Activated CD8-positive, alpha-beta T cell treated with anti-CD3 and anti-CD28 coated beads for 36 hours (primary cell): ENCODE measurements at regions not wholly inside any gene's neighbourhood (a gene's known extent, or its start where the extent isn't known, plus 50 kb on each side); places are given as distances from the start of the nearest gene placed in this dataset.
"Not testable (repeated sequence)": the region's sequence is repeated elsewhere in the genome, so short reads cannot be mapped to it uniquely, and the experiment has no call there.

ENCODE experiments used
- ATAC-seq: fragments of 200-7000 bp; cut with Tn5 transposase; one replicate; pipeline ENCODE4 v1.10.0; 2021; ENCODE audit warnings: mild to moderate bottlenecking, moderate library complexity
- CTCF ChIA-PET: fragments of 350-600 bp; sonication (Branson Sonifier 250); formaldehyde crosslinking; loops from one replicate; lab custom pipeline; 2021; ENCODE audit warnings: antibody characterized with exemption; lab: Charles Lee
- POLR2A ChIA-PET: fragments of 350-600 bp; sonication (Branson Sonifier 250); formaldehyde crosslinking; loops from one replicate; lab custom pipeline; 2021; ENCODE audit warnings: antibody characterized with exemption; lab: Charles Lee
- DNase-seq: peaks from one replicate; pipeline ENCODE4 v3.0.0-alpha.2; 2020
- H3K27ac Mint-ChIP-seq: one replicate; pipeline ENCODE4 v1.8.0; 2021; ENCODE audit warnings: mild to moderate bottlenecking, mixed read lengths
- H3K27me3 Mint-ChIP-seq: one replicate; pipeline ENCODE4 v1.8.0; 2021; ENCODE audit warnings: mixed read lengths
- H3K36me3 Mint-ChIP-seq: one replicate; pipeline ENCODE4 v1.8.0; 2021; ENCODE audit warnings: low read depth, mixed read lengths
- H3K4me1 Mint-ChIP-seq: one replicate; pipeline ENCODE4 v1.8.0; 2021; ENCODE audit warnings: low read depth, mixed read lengths
- H3K4me3 Mint-ChIP-seq: one replicate; pipeline ENCODE4 v1.8.0; 2021; ENCODE audit warnings: mild to moderate bottlenecking, moderate library complexity, mixed read lengths
- H3K9me3 Mint-ChIP-seq: one replicate; pipeline ENCODE4 v1.8.0; 2021; ENCODE audit warnings: mixed read lengths
- intact Hi-C: fragments of 100-400 bp; cut with micrococcal nuclease; formaldehyde crosslinking; loops from one replicate; pipeline ENCODE4 v1.10.0; 2022
- TF ChIP-seq, protein P1 (sequence below): fragments of 200-600 bp; IDR thresholded peaks from one replicate; pipeline ENCODE4 v1.8.0; 2022; ENCODE audit warnings: antibody characterized with exemption, mild to moderate bottlenecking

DNA sequence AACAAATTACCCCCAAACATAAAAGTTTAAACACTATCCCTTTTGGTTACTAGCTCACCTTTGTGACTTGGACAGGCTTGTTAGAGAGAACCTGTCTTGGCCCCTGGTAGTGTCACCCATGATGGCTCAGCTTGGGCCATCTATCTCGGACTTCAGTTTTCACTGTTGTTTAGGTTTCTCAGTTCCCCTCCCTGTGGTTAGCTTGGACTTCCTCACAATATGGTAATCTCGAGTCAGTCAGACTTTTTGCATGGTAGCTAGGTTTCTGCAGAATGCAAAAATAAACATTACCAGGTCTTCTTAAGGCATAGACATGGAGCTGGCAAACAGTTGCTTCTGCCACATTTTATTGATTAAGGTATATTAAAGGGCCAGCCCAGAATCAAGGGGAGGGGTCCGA is 324.3 kb upstream of the RORB start:
- CTCF ChIA-PET = no interaction called here
- no peak overlapping the region for H3K4me3 Mint-ChIP-seq
- intact Hi-C loops = no loop called here

DNA sequence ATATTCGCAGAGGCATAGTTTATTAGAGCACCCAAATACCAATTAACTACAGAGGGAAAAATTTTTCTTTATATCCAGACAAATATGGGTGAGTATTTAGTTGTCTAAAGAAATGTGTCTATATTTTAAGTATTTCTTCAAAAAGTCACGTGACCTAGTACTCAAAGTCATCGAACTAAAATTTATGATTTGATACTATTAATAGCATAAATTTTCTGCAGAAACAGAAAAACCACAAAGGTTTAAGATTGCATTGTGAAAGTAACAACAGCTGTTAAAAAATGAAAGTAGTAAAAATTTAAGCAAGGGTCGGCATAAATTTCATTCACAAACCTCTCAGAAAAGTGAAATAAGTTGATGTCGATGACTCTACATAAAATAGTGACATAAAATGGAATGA is 323.9 kb upstream of the RORB start:
- no peaks in the 10 kb centered on the region for H3K27me3 Mint-ChIP-seq
- H3K27ac Mint-ChIP-seq = no peak overlapping the region
- TF ChIP-seq, protein P1, sequence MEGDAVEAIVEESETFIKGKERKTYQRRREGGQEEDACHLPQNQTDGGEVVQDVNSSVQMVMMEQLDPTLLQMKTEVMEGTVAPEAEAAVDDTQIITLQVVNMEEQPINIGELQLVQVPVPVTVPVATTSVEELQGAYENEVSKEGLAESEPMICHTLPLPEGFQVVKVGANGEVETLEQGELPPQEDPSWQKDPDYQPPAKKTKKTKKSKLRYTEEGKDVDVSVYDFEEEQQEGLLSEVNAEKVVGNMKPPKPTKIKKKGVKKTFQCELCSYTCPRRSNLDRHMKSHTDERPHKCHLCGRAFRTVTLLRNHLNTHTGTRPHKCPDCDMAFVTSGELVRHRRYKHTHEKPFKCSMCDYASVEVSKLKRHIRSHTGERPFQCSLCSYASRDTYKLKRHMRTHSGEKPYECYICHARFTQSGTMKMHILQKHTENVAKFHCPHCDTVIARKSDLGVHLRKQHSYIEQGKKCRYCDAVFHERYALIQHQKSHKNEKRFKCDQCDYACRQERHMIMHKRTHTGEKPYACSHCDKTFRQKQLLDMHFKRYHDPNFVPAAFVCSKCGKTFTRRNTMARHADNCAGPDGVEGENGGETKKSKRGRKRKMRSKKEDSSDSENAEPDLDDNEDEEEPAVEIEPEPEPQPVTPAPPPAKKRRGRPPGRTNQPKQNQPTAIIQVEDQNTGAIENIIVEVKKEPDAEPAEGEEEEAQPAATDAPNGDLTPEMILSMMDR = no peak
- no peak overlapping the region for H3K4me3 Mint-ChIP-seq
- ATAC-seq (no peak), DNase-seq (no peak)
- intact Hi-C loops = no loop called here
- no peaks in the 10 kb centered on the region for H3K9me3 Mint-ChIP-seq
- H3K36me3 Mint-ChIP-seq = no peaks in the 10 kb centered on the region
- POLR2A ChIA-PET = no interaction called here
- CTCF ChIA-PET = no interaction called here
- no peaks in the 10 kb centered on the region for H3K4me1 Mint-ChIP-seq

More for the DNA sequence above, 324.3 kb upstream of the RORB start:
- no peaks in the 10 kb centered on the region for H3K9me3 Mint-ChIP-seq
- POLR2A ChIA-PET = no interaction called here
- no peaks in the 10 kb centered on the region for H3K36me3 Mint-ChIP-seq
- H3K27me3 Mint-ChIP-seq = no peaks in the 10 kb centered on the region
- TF ChIP-seq, protein P1 = no peak
- H3K27ac Mint-ChIP-seq = no peak overlapping the region
- no peaks in the 10 kb centered on the region for H3K4me1 Mint-ChIP-seq
- ATAC-seq (no peak), DNase-seq (no peak)

DNA sequence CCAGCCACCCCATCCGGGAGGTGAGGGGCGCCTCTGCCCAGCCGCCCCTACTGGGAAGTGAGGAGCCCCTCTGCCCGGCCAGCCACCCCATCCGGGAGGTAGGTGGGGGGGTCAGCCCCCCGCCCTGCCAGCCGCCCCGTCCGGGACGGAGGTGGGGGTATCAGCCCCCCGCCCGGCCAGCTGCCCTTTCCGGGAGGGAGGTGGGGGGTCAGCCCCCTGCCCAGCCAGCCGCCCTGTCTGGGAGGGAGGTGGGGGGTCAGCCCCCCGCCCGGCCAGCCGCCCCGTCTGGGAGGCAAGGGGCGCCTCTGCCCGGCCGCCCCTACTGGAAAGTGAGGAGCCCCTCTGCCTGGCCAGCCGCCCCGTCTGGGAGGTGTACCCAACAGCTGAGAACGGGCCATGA is 299.4 kb upstream of the RORB start:
- H3K9me3 Mint-ChIP-seq, intact Hi-C loops, H3K4me3 Mint-ChIP-seq, CTCF ChIA-PET, ATAC-seq, POLR2A ChIA-PET, H3K4me1 Mint-ChIP-seq, H3K27me3 Mint-ChIP-seq, H3K36me3 Mint-ChIP-seq, H3K27ac Mint-ChIP-seq, DNase-seq: not testable (repeated sequence)

- H3K27me3 Mint-ChIP-seq = no peaks in the 10 kb centered on the region
- intact Hi-C loops = no loop called here
Measured at GRCh38 chr9:74205056-74205455, 292.1 kb upstream of the RORB start.

GRCh38 chr9:74218385-74219063 is 278.6 kb upstream of the RORB start:
- Mint-ChIP-seq H3K27ac (no peak overlapping the region), H3K4me1 (no peaks in the 10 kb centered on the region), H3K9me3 (no peaks in the 10 kb centered on the region), H3K4me3 (no peak overlapping the region), H3K36me3 (no peaks in the 10 kb centered on the region), H3K27me3 (no peaks in the 10 kb centered on the region)
- TF ChIP-seq, protein P1 = no peak
- ChIA-PET CTCF (no interaction called here), POLR2A (interaction anchor here (0.6 kb wide), 1 partner anchor 94 kb away, joined by 3 read pairs; no protein-coding TSS in a partner anchor)
- intact Hi-C loops = no loop called here
- ATAC-seq = no peak
- DNase-seq = no peak

More at GRCh38 chr9:74205056-74205455, 292.1 kb upstream of the RORB start:
- Mint-ChIP-seq H3K4me1 (no peaks in the 10 kb centered on the region), H3K4me3 (no peak overlapping the region), H3K9me3 (no peaks in the 10 kb centered on the region), H3K36me3 (no peaks in the 10 kb centered on the region), H3K27ac (no peak overlapping the region)
- POLR2A ChIA-PET = no interaction called here
- CTCF ChIA-PET = no interaction called here
- DNase-seq (no peak), ATAC-seq (no peak)
- TF ChIP-seq, protein P1 = no peak
